B cell (primary cell): ENCODE measurements at regions not wholly inside any gene's neighbourhood (a gene's known extent, or its start where the extent isn't known, plus 50 kb on each side); places are given as distances from the start of the nearest gene placed in this dataset.

Source experiments
- ATAC-seq: fragments of 200-7000 bp; cut with Tn5 transposase; one replicate; pipeline ENCODE4 v1.10.0; 2021; ENCODE audit warnings: low read depth, mild to moderate bottlenecking, moderate number of reproducible peaks, moderate library complexity
- CTCF ChIA-PET: fragments of 350-600 bp; sonication (Branson Sonifier 250); formaldehyde crosslinking; loops from one replicate; lab custom pipeline; 2021; ENCODE audit warnings: antibody characterized with exemption, inconsistent platforms; lab: Charles Lee
- POLR2A ChIA-PET: fragments of 350-600 bp; sonication (Branson Sonifier 250); formaldehyde crosslinking; loops from one replicate; lab custom pipeline; 2021; ENCODE audit warnings: antibody characterized with exemption; lab: Charles Lee
- DNase-seq: peaks from one replicate; pipeline ENCODE4 v3.0.0; 2013
- H2AFZ ChIP-seq: 2 replicates; pipeline ENCODE4 v1.6.1; 2012; ENCODE audit warnings: mild to moderate bottlenecking, low read depth, low read length; ENCODE audit not compliant: insufficient read depth, poor library complexity, severe bottlenecking
- H3K27ac ChIP-seq, 2 donors: 1 replicate in 1 of 2; 2 replicates in 1 of 2; pipeline ENCODE4 v1.5.1; 2012 to 2013; ENCODE audit warnings: low read length in 2 of 2, mild to moderate bottlenecking in 2 of 2, moderate library complexity in 1 of 2
- H3K27me3 ChIP-seq, 4 experiments: fragments of 200-600 bp in 1 of 4; sonication (generic) in 1 of 4; replicated peaks in 1 of 4; 1 replicate in 2 of 4; 2 replicates in 2 of 4; pipeline versions ENCODE4 v1.6.1 to v1.7.0; 2013 to 2016; ENCODE audit warnings: low read length in 3 of 4, mild to moderate bottlenecking in 2 of 4, mixed read lengths in 1 of 4, moderate library complexity in 1 of 4; ENCODE audit not compliant: insufficient read depth in 4 of 4, control insufficient read depth in 3 of 4; ENCODE audit errors: control extremely low read depth in 1 of 4
- H3K36me3 ChIP-seq, 2 experiments: replicated peaks in 1 of 2; 1 replicate in 1 of 2; 2 replicates in 1 of 2; pipeline versions ENCODE4 v1.6.1 to v1.7.1; 2013; ENCODE audit warnings: low read length in 1 of 2; ENCODE audit not compliant: insufficient read depth in 2 of 2, control insufficient read depth in 1 of 2; ENCODE audit errors: control extremely low read depth in 1 of 2, extremely low read depth in 1 of 2
- H3K4me1 ChIP-seq, 2 donors: fragments of 200-600 bp in 1 of 2; sonication (generic) in 1 of 2; 1 replicate in 1 of 2; 2 replicates in 1 of 2; pipeline versions ENCODE4 v1.5.1 to v1.6.1; 2013 to 2017; ENCODE audit warnings: low read length in 2 of 2; ENCODE audit not compliant: control insufficient read depth in 2 of 2, insufficient read depth in 2 of 2
- H3K4me2 ChIP-seq: replicated peaks from 2 replicates; pipeline ENCODE3; 2012; ENCODE audit warnings: mild to moderate bottlenecking, low read depth, low read length; ENCODE audit not compliant: poor library complexity, severe bottlenecking
- H3K4me3 ChIP-seq, 5 experiments: fragments of 200-600 bp in 1 of 5; sonication (generic) in 1 of 5; 1 replicate in 3 of 5; 2 replicates in 2 of 5; pipeline versions ENCODE4 v1.5.1 to v1.7.0; 2011 to 2016; ENCODE audit warnings: low read length in 4 of 5, mild to moderate bottlenecking in 4 of 5, low read depth in 2 of 5, control low read depth in 1 of 5, moderate library complexity in 1 of 5; ENCODE audit not compliant: insufficient read depth in 1 of 5; ENCODE audit errors: control extremely low read depth in 1 of 5, extremely low read depth in 1 of 5
- H3K79me2 ChIP-seq: fragments of 200-600 bp; sonication (generic); one replicate; pipeline ENCODE4 v1.6.0; 2016; ENCODE audit warnings: low read length; ENCODE audit not compliant: control insufficient read depth, insufficient read depth
- H3K9ac ChIP-seq: fragments of 200-600 bp; sonication (generic); 2 replicates; pipeline ENCODE4 v1.6.1; 2017; ENCODE audit warnings: mild to moderate bottlenecking, low read length, moderate library complexity
- H3K9me3 ChIP-seq, 3 donors: one replicate each; pipeline versions ENCODE4 v1.6.1 to v1.7.1; 2013; ENCODE audit warnings: low read length in 2 of 3; ENCODE audit not compliant: control insufficient read depth in 2 of 3, insufficient read depth in 1 of 3; ENCODE audit errors: control extremely low read depth in 1 of 3
- H4K20me1 ChIP-seq: 2 replicates; pipeline ENCODE4 v1.6.0; 2012; ENCODE audit warnings: mild to moderate bottlenecking, low read length; ENCODE audit not compliant: insufficient read depth, control insufficient read depth, poor library complexity, severe bottlenecking
- H3K27ac Mint-ChIP-seq: one replicate; pipeline ENCODE4 v1.8.0; 2021; ENCODE audit warnings: mixed read lengths
- H3K27me3 Mint-ChIP-seq: one replicate; pipeline ENCODE4 v1.8.0; 2021; ENCODE audit warnings: mixed read lengths
- H3K4me1 Mint-ChIP-seq: one replicate; pipeline ENCODE4 v1.8.0; 2021; ENCODE audit warnings: mixed read lengths
- H3K4me3 Mint-ChIP-seq: one replicate; pipeline ENCODE4 v1.8.0; 2021; ENCODE audit warnings: mixed read lengths
- H3K9me3 Mint-ChIP-seq: one replicate; pipeline ENCODE4 v1.8.0; 2022; ENCODE audit warnings: mixed read lengths; ENCODE audit not compliant: insufficient read depth
- EZH2 ChIP-seq: IDR thresholded peaks from 2 replicates; pipeline ENCODE4 v1.6.1; 2012; ENCODE audit warnings: borderline replicate concordance, low read depth, mild to moderate bottlenecking, moderate library complexity, low read length; ENCODE audit not compliant: insufficient read depth, poor library complexity, severe bottlenecking
- WGBS: methylation state at CpG from one replicate; pipeline ENCODE4 v1.1.5; 2013; ENCODE audit warnings: missing lambda C conversion rate; ENCODE audit not compliant: insufficient coverage; 5-methylcytosine and 5-hydroxymethylcytosine counted together
- intact Hi-C: fragments of 100-400 bp; cut with micrococcal nuclease; formaldehyde crosslinking; loops from one replicate; pipeline ENCODE4 v1.10.0; 2022
- TF ChIP-seq, protein P1 (sequence below): fragments of 200-600 bp; IDR thresholded peaks from one replicate; pipeline ENCODE4 v1.8.0; 2022; ENCODE audit warnings: antibody characterized with exemption, mild to moderate bottlenecking

DNA sequence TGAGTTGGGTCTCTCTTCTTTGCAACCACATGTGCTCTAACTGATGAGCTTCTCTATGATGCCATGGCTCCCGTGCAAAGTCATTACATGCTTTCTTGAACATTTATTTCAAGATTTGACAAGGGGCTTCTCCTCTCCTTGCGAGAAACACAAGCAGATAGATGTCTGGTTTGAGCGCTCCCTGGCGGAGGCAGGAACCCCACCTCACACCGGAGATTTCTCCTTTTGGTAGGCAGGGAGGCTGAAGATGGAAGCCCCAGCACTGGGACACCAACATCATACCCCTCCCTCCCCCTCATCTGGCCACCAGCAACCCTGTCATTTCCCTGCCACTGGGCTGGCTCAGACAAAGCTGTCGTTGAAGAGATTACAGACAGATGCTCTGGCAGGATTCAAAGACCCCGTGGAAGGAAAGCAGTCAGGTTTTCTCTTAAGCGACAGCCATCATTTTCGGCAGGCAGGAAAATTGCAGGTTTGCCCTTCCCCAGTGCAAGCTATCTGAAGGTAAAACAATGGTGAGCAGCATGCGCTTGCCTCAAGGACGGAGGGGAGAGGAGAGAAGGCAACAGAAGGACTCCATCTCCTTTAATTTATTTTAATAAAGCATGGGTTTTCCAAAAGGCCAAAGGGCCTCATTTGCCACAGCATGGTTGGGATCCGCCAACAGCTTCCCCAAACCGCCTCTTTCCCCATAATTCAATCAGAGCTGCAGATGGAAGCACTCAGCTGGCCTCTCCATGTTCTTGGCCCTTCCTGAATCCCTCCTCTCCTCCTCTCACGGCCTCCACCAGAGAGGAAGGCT is 344.1 kb upstream of the TSHZ3 start:
- H3K4me2 ChIP-seq = no peak overlapping the region
- Mint-ChIP-seq H3K27ac (no peak overlapping the region), H3K27me3 (no peaks in the 10 kb centered on the region), H3K9me3 (peaks cover 2% of the 10 kb centered on the region), H3K4me1 (no peaks in the 10 kb centered on the region), H3K4me3 (no peak overlapping the region)
- no peak for ATAC-seq
- no peak for DNase-seq
- no peak overlapping the region for H3K9ac ChIP-seq
- H3K9me3 ChIP-seq = peaks cover 0 to 20% (median 0%) of the 10 kb centered on the region in 3 donors
- H3K36me3 ChIP-seq = no peaks in the 10 kb centered on the region
- H3K27me3 ChIP-seq = no peaks in the 10 kb centered on the region
- ChIA-PET CTCF (no interaction called here), POLR2A (no interaction called here)
- WGBS = 83% methylated on average over 9 of the region's 14 CpGs
- H3K4me3 ChIP-seq = no peak overlapping the region
- H3K27ac ChIP-seq = no peak overlapping the region
- no peaks in the 10 kb centered on the region for H3K79me2 ChIP-seq
- TF ChIP-seq, protein P1, sequence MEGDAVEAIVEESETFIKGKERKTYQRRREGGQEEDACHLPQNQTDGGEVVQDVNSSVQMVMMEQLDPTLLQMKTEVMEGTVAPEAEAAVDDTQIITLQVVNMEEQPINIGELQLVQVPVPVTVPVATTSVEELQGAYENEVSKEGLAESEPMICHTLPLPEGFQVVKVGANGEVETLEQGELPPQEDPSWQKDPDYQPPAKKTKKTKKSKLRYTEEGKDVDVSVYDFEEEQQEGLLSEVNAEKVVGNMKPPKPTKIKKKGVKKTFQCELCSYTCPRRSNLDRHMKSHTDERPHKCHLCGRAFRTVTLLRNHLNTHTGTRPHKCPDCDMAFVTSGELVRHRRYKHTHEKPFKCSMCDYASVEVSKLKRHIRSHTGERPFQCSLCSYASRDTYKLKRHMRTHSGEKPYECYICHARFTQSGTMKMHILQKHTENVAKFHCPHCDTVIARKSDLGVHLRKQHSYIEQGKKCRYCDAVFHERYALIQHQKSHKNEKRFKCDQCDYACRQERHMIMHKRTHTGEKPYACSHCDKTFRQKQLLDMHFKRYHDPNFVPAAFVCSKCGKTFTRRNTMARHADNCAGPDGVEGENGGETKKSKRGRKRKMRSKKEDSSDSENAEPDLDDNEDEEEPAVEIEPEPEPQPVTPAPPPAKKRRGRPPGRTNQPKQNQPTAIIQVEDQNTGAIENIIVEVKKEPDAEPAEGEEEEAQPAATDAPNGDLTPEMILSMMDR = no peak
- no peak for TF ChIP-seq EZH2
- H2AFZ ChIP-seq = no peak overlapping the region
- no peaks in the 10 kb centered on the region for H4K20me1 ChIP-seq
- intact Hi-C loops = no loop called here
- no peaks in the 10 kb centered on the region for H3K4me1 ChIP-seq

GRCh38 chr19:31693933-31694269 is 344.7 kb upstream of the TSHZ3 start:
- Histone ChIP-seq H3K9ac (no peak overlapping the region), H3K27ac (no peak overlapping the region), H2AFZ (no peak overlapping the region), H3K4me1 (no peaks in the 10 kb centered on the region), H4K20me1 (no peaks in the 10 kb centered on the region), H3K9me3 (peaks cover 0 to 22% (median 0%) of the 10 kb centered on the region in 3 donors), H3K4me2 (no peak overlapping the region), H3K27me3 (no peaks in the 10 kb centered on the region), H3K36me3 (no peaks in the 10 kb centered on the region), H3K79me2 (no peaks in the 10 kb centered on the region), H3K4me3 (no peak overlapping the region)
- POLR2A ChIA-PET = no interaction called here
- no peak for ATAC-seq
- intact Hi-C loops = no loop called here
- no peaks in the 10 kb centered on the region for H3K27me3 Mint-ChIP-seq
- H3K4me3 Mint-ChIP-seq = no peak overlapping the region
- H3K27ac Mint-ChIP-seq = no peak overlapping the region
- CTCF ChIA-PET = no interaction called here
- H3K9me3 Mint-ChIP-seq = peaks cover 2% of the 10 kb centered on the region
- DNase-seq = no peak
- 74% methylated on average over 6 of the region's 6 CpGs for WGBS
- H3K4me1 Mint-ChIP-seq = no peaks in the 10 kb centered on the region
- TF ChIP-seq, protein P1 = no peak
- TF ChIP-seq EZH2 = no peak
